OCI-LY1 (cell line): ENCODE measurements at regions not wholly inside any gene's neighbourhood (a gene's known extent, or its start where the extent isn't known, plus 50 kb on each side); places are given as distances from the start of the nearest gene placed in this dataset.

Source experiments
- H2AFZ ChIP-seq: fragments of 200-600 bp; sonication (generic), shearing (Covaris generic); 2 replicates; pipeline ENCODE4 v1.6.0; 2014; ENCODE audit warnings: antibody characterized with exemption, mild to moderate bottlenecking, low read length
- H3F3A ChIP-seq: fragments of 200-600 bp; sonication (generic), shearing (Covaris generic); 2 replicates; pipeline ENCODE4 v1.6.0; 2014; ENCODE audit warnings: mild to moderate bottlenecking, antibody characterized with exemption, low read length, moderate library complexity; ENCODE audit not compliant: insufficient read depth
- H3K27ac ChIP-seq: fragments of 200-600 bp; sonication (generic); 2 replicates; pipeline ENCODE4 v1.5.1; 2014; ENCODE audit warnings: low read length, mixed run types, mild to moderate bottlenecking, low read depth; ENCODE audit not compliant: poor library complexity, severe bottlenecking
- H3K27me3 ChIP-seq: fragments of 200-600 bp; sonication (generic); 2 replicates; pipeline ENCODE4 v1.6.0; 2014; ENCODE audit warnings: antibody characterized with exemption, mild to moderate bottlenecking, low read length, moderate library complexity; ENCODE audit not compliant: insufficient read depth
- H3K36me3 ChIP-seq: fragments of 200-600 bp; sonication (generic); 2 replicates; pipeline ENCODE4 v1.6.1; 2014; ENCODE audit warnings: mild to moderate bottlenecking, antibody characterized with exemption, low read length, moderate library complexity, mixed read lengths; ENCODE audit not compliant: insufficient read depth
- H3K4me1 ChIP-seq: fragments of 200-600 bp; sonication (generic); 2 replicates; pipeline ENCODE4 v1.5.1; 2014; ENCODE audit warnings: mild to moderate bottlenecking, low read length, moderate library complexity; ENCODE audit not compliant: insufficient read depth, severe bottlenecking
- H3K4me2 ChIP-seq: fragments of 200-600 bp; sonication (generic), shearing (Covaris generic); 2 replicates; pipeline ENCODE4 v1.6.1; 2014; ENCODE audit warnings: low read length
- H3K4me3 ChIP-seq: fragments of 200-600 bp; sonication (generic); 2 replicates; pipeline ENCODE4 v1.5.1; 2014; ENCODE audit warnings: low read length, low read depth, mild to moderate bottlenecking, mixed read lengths; ENCODE audit not compliant: poor library complexity, severe bottlenecking
- H3K79me2 ChIP-seq: fragments of 200-600 bp; shearing (Covaris generic); 2 replicates; pipeline ENCODE4 v1.6.1; 2016; ENCODE audit warnings: mixed run types, low read length, mixed read lengths; ENCODE audit not compliant: insufficient read depth
- H3K9ac ChIP-seq: fragments of 200-600 bp; sonication (generic), shearing (Covaris generic); 2 replicates; pipeline ENCODE4 v1.6.1; 2014; ENCODE audit warnings: mild to moderate bottlenecking, low read length, mixed read lengths
- H3K9me2 ChIP-seq: fragments of 200-600 bp; sonication (generic), shearing (Covaris generic); 2 replicates; pipeline ENCODE4 v1.6.1; 2014; ENCODE audit warnings: low read depth, mild to moderate bottlenecking, low read length, mixed read lengths
- H3K9me3 ChIP-seq: fragments of 200-600 bp; shearing (Covaris generic); 2 replicates; pipeline ENCODE4 v1.6.1; 2014; ENCODE audit warnings: low read length, mixed read lengths
- H4K20me1 ChIP-seq: fragments of 200-600 bp; sonication (generic), shearing (Covaris generic); 2 replicates; pipeline ENCODE4 v1.6.0; 2016; ENCODE audit warnings: mild to moderate bottlenecking, low read length; ENCODE audit not compliant: insufficient read depth
- EZH2 ChIP-seq: fragments of 200-600 bp; sonication (generic), shearing (Covaris generic); IDR thresholded peaks from 2 replicates; pipeline ENCODE4 v1.8.0; 2017; ENCODE audit warnings: borderline replicate concordance, mixed run types, mild to moderate bottlenecking, antibody characterized with exemption, low read length, moderate library complexity, mixed read lengths
- TF ChIP-seq, protein P1 (sequence below): fragments of 200-600 bp; sonication (generic), shearing (Covaris generic); IDR thresholded peaks from 2 replicates; pipeline ENCODE4 v1.5.1; 2017; ENCODE audit warnings: mild to moderate bottlenecking, antibody characterized with exemption, low read length, moderate library complexity, mixed read lengths

DNA sequence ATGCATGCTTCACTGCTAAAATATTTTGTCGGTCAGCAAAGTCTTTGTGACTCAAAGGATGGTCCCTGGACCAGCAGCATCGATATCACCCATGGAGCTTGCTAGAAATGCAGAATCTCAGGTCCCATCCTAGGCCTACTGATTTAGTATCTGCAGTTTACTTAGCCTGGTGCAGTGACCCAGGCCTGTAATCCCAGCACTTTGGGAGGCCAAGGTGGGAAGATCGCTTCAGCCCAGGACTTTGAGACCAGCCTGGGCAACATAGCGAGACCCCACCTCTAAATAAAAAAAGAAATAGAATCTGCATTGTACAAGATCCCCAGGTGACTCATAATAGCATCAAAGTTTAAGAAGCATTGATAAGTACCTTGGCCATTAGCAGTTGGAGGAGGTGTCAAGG lies 248.7 kb downstream of the CD83 start:
- no peaks in the 10 kb centered on the region for H3F3A ChIP-seq
- no peaks in the 10 kb centered on the region for H4K20me1 ChIP-seq
- no peaks in the 10 kb centered on the region for H3K9me2 ChIP-seq
- no peak overlapping the region for H3K9ac ChIP-seq
- no peak overlapping the region for H3K27ac ChIP-seq
- no peaks in the 10 kb centered on the region for H3K36me3 ChIP-seq
- H3K4me3 ChIP-seq: no peak overlapping the region
- no peaks in the 10 kb centered on the region for H3K27me3 ChIP-seq
- no peaks in the 10 kb centered on the region for H3K79me2 ChIP-seq
- H3K9me3 ChIP-seq: no peaks in the 10 kb centered on the region
- H3K4me1 ChIP-seq: no peaks in the 10 kb centered on the region
- no peak overlapping the region for H3K4me2 ChIP-seq
- TF ChIP-seq, protein P1, sequence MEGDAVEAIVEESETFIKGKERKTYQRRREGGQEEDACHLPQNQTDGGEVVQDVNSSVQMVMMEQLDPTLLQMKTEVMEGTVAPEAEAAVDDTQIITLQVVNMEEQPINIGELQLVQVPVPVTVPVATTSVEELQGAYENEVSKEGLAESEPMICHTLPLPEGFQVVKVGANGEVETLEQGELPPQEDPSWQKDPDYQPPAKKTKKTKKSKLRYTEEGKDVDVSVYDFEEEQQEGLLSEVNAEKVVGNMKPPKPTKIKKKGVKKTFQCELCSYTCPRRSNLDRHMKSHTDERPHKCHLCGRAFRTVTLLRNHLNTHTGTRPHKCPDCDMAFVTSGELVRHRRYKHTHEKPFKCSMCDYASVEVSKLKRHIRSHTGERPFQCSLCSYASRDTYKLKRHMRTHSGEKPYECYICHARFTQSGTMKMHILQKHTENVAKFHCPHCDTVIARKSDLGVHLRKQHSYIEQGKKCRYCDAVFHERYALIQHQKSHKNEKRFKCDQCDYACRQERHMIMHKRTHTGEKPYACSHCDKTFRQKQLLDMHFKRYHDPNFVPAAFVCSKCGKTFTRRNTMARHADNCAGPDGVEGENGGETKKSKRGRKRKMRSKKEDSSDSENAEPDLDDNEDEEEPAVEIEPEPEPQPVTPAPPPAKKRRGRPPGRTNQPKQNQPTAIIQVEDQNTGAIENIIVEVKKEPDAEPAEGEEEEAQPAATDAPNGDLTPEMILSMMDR: no peak
- TF ChIP-seq EZH2: no peak
- H2AFZ ChIP-seq: no peak overlapping the region

DNA sequence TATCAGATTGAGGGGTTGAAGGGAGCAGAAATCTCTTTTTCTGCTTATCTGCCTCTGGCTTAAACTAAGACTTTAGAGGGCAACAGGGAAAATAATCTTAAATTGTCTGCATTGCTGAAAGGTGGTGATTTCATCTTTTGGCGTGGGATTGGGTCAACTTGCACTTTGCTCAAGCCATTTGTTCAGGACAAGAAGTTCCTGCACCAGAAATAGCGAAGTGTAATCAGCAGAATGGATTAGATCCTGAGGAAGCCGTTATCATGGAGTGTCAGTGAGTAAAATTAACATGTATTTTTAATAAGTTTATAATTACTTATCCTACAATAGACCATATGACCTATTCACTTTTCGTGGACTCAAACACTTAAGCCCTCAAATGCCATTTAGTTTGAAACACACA lies 249.3 kb downstream of the CD83 start:
- no peaks in the 10 kb centered on the region for H3K4me1 ChIP-seq
- H3K9me3 ChIP-seq: no peaks in the 10 kb centered on the region
- H3K36me3 ChIP-seq: no peaks in the 10 kb centered on the region
- no peak overlapping the region for H3K4me2 ChIP-seq
- no peaks in the 10 kb centered on the region for H3K27me3 ChIP-seq
- no peak overlapping the region for H3K4me3 ChIP-seq
- no peaks in the 10 kb centered on the region for H3K79me2 ChIP-seq
- no peaks in the 10 kb centered on the region for H4K20me1 ChIP-seq
- no peak overlapping the region for H3K9ac ChIP-seq
- H3K27ac ChIP-seq: no peak overlapping the region
- TF ChIP-seq, protein P1: no peak
- no peak for TF ChIP-seq EZH2
- H3F3A ChIP-seq: no peaks in the 10 kb centered on the region
- H2AFZ ChIP-seq: no peak overlapping the region
- H3K9me2 ChIP-seq: no peaks in the 10 kb centered on the region

DNA sequence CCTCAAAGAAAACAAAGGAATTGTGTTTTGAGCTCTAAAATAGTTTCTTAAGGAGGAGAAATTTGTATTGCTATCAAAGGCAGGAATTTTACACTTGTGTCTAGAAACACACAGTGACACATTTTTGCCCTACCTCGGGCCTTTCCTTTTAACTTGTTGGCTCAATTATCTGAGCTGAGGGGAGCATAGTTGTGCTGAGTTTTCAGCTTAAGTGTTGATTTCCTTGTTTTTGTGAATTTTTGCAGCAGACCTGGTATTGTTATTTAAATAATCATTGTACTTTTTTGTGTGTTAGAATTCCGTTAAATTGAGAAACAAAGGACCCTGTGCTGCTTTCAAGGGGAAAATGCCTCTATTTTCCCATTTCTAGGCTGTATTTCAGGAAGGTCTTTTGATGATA lies 249.7 kb downstream of the CD83 start:
- Histone ChIP-seq H3K27me3 (no peaks in the 10 kb centered on the region), H3K36me3 (no peaks in the 10 kb centered on the region), H4K20me1 (no peaks in the 10 kb centered on the region), H3K9me3 (no peaks in the 10 kb centered on the region), H3K4me2 (no peak overlapping the region), H2AFZ (no peak overlapping the region), H3K9ac (no peak overlapping the region), H3K79me2 (no peaks in the 10 kb centered on the region), H3K4me3 (no peak overlapping the region), H3K27ac (no peak overlapping the region), H3K9me2 (no peaks in the 10 kb centered on the region), H3K4me1 (no peaks in the 10 kb centered on the region), H3F3A (no peaks in the 10 kb centered on the region)
- TF ChIP-seq, protein P1: no peak
- no peak for TF ChIP-seq EZH2
